Stromal cell of bone marrow (primary cell): ENCODE measurements at regions not wholly inside any gene's neighbourhood (a gene's known extent, or its start where the extent isn't known, plus 50 kb on each side); places are given as distances from the start of the nearest gene placed in this dataset.
"Not testable (repeated sequence)": the region's sequence is repeated elsewhere in the genome, so short reads cannot be mapped to it uniquely, and the experiment has no call there.

Experiments
- DNase-seq: peaks from one replicate; pipeline ENCODE4 v3.0.0-alpha.2; 2012; ENCODE audit warnings: low read depth

- DNase-seq: no peak
Measured at GRCh38 chr6:97456070-97456469, 173.1 kb upstream of the MMS22L start.

DNA sequence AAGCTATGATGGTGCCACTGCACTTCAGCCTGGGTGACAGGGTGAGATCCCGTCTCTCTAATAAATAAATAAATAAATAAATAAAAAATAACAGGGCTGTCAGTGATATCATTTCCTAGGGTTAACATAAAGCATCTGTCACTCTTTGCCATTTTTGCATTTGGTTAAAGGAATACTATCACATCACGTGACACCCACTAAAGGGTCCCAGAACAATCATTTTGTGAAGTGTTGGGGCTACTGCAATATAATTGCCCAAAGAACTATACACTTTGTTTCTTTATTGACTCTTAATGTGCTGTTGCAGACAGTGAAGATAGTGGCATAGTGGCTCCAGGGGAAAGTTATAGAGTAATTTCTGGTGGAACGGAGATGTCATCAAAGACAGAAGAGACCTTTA is 176.5 kb upstream of the MMS22L start:
- no peak for DNase-seq

DNA sequence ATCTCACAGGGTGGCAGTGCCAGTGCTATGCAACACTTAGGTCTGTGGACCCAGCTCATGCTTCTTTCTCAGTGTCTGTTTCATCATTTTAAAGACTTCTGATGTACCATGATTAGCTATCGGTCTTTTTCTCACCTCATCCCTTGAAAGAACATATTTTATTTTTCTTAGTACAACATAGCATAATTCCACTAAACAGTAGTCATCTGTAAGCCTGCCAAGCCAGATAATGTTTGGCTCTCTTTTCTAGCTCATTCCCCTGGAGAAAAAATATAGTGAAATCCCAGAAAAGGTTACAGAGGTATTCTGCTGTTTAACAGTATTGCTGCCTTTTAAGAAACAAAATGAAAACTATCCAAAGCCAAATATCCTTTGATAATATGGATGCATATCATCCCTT is 177.0 kb upstream of the MMS22L start:
- no peak for DNase-seq

GRCh38 chr6:97460394-97461080 is 177.5 kb upstream of the MMS22L start:
- no peak for DNase-seq

DNA sequence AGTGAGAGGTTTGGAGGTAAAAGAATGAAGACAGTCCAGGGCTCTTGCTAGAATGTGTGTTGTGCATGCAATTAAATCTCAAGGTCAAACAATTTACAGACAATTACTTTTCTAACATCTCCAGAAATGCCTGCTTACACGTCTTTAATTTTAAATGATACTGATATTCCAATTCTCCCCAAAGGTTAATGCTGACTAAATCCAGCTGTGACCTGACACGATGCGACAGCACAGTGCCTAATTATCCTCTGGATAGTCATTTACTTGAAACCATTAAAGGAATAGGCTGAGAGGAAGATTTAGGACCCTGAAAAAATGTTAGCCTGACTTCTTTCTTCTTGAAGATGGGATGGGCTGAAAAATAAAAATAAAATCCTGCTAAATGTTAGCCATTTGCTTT is 178.2 kb upstream of the MMS22L start:
- DNase-seq: no peak

DNA sequence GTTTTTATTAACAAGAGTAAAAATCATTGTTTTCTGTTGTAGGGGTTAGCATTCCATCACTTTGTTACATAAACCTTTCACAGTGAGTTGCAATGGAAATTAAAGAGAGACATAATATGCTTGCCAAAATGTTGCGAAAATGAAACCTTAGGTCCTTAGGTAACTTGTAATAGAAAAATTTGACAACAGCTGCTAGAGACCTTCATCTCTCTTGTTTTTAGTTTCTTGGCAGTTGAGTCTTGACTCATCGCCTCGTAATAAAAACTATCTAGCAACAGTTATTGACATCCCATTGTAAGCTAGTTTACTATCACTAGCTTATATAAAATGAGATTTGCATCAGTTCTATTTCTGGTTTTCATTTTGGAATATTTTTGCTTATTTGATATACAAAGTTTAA is 179.0 kb upstream of the MMS22L start:
- DNase-seq: no peak

DNA sequence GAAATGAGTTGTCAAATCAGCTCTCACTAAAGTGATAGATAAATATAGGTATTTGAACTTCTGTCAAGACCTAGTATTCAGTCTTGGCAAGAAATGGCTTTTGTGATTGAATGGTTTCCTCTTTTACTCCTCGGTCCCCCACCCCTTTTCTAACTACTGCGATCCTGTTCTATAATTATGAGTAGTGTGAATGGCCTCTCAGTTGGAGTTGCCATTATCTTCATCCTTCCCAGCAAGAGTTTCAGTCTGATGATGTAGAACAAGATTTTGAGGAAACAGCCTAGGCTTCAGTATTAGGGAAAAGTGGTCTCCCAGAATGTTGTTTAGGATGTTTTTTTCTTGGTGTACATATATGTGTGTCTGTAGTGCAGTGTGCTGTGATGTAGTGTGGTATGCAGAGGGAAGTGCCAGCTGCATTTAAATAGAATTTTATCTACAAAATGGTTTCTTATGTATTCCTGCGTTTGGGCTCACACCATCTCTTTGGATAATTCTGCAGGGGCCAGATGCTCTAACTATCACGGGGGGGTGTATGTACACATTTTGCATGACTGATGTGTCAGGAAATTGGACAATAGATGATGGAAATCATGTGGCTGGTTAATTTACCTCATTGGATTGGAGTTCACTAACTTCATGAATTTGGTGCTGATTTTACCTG is 180.1 kb upstream of the MMS22L start:
- no peak for DNase-seq

DNA sequence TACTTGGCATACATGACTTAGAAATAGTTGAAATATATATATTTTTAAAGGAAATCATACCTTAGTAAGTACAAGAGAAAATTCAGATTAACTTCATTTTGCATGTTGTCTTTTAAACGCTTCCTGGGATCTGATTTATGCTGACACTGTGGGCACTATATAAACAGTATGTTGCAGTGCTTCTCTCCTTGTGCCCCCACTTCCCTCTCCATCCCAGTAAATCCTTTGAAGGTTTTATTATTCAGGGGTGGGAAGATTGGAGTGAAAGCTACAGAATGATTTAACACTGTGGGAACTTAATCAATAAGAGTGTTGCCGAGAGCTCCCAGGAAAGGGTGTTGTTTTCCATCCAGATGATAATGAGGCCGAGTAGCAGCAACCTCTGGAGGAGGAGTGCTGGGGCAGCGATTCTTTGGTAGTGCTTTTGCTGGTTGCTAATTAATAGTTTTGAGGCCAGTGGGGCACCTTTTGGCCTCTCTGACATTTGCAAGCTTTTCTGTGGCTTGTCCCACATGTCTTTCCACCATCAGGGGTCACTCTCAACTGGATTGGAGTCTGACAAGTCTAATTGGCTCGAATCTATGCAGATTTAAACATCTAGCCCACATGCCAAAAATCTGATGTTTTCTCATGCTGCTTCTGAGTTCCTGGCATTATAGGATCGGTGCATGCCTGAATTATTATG is 183.0 kb upstream of the MMS22L start:
- DNase-seq: no peak

DNA sequence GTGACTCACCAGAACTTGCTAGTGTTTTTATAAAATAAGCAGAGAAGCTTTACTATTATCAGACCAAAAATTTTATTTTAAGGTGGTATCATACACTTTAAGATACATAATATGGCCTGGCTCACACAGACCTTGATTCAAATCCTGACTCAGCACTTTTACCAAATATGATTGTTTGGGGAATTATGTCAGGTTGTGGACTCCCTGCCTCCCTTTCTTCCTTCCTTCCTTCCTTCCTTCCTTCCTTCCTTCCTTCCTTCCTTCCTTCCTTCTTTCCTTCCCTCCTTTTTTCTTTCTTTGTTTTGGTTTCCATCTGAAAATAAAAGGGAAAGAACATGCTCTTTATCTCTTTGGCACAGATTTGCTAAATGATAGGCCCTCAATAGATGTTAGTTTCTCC is 186.0 kb upstream of the MMS22L start:
- DNase-seq: no peak

GRCh38 chr6:97469451-97469850 is 186.4 kb upstream of the MMS22L start:
- DNase-seq: no peak

DNA sequence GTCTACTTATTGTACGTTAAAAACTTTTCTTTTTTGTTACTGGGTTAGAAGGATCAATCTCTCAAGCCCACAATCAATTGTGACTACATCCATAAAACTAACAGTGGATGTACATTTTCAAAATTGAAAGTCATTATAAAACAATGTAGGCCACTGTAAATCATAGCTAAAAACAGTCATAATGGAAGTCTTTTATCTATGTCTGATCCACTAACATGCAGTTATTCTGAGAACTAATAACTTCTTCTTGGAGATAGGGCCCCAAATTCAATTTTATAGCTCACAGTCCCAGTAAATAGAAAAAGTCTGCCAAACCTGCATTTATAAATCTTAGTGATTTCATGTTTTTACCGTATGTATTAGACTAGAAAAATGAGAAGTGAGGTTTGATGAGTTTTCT is 187.3 kb upstream of the MMS22L start:
- no peak for DNase-seq

GRCh38 chr6:97473979-97474378 is 191.0 kb upstream of the MMS22L start:
- no peak for DNase-seq

DNA sequence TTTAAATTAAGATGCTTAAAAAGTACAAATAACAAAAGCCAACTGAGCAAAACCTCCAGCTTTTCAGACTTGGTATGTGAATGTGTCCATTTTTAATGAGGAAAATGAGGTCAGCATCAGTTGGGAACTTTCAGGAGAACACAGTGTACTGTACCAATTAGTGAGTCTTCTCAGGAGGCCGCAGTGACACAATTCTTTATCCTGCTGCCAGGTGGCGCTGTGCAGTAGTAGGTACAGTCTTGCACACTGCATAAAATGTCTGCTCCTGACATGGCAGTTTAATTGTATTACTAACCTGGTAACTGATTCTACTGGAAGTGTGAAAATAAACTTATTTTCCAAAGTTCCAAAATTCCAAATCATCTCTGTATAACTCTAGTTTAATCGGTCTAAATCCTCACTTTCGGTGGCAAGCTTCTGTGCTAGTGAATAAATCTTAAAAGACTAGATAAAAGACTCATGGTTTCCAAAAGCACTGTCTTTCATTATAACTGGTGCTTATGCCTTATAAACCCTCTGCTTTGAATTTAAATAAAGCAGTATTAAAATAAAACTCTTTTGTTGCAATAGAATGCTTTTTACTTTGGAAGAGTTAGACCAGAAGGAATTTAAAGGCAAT is 214.8 kb upstream of the MMS22L start:
- DNase-seq: peak; percentile 43

DNA sequence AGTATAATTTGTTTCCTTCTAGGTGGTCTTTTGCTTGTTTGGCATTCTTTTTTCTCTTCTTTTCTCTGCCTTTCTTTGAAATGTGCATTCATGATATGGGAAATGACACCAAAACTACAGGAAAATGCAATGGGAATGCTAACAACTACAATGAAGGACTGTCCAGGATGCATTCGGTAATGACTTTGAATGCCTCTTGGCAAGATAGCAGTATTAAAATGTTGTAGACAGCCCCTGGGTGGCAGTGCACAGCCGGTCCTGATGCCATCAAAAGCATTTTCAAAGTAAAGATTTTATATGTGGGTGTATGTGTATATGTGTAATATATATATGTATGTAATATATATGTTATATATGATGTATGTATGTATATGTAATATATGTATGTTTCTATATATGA is 218.8 kb upstream of the MMS22L start:
- no peak for DNase-seq

- DNase-seq: no peak
Measured at GRCh38 chr6:97508646-97509045, 225.6 kb upstream of the MMS22L start.

- DNase-seq: not testable (repeated sequence)
Measured at GRCh38 chr6:97513260-97513659, 230.2 kb upstream of the MMS22L start.

DNA sequence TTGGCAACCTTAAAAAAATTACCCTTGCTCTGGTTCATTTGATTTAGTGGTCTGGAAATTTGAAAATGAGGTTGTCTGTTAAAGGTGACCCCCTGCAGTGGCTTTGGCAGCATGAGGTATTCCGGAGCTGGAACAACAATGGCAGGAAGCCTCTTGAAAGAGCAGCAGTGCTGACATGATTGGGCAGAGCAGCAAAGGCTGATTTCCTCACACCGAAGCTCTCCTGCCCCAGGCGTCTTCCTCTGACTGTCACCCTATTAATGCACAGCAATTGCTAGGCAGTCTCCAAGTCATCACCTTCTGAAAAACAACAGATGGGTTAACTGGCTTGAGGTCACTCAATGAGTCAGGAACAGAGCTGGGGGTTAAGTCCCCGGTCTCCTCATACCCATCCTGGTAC is 241.8 kb upstream of the MMS22L start:
- DNase-seq: no peak

GRCh38 chr6:97535800-97536199 is 252.8 kb upstream of the MMS22L start:
- no peak for DNase-seq

- no peak for DNase-seq
Measured at GRCh38 chr6:97548354-97548753, 265.3 kb upstream of the MMS22L start.

DNA sequence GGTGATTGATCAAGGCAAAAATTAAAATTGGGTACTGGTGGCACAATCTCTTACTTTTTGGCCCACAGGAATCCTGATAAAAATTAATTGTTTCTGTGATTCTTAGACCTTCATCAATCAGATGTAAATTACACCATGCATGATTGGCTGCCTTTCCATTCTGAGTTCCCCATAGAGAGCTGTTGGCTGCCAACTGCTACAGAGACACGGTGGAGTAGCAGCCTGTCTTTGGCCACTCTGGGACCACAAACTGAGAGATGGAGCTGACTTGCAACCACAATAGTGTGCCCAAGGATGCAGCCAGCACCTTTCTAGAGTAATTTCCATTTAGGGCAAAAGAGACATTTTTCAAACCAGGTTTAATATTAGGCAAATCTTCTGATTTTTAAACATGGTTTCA is 274.3 kb upstream of the MMS22L start:
- DNase-seq: no peak

DNA sequence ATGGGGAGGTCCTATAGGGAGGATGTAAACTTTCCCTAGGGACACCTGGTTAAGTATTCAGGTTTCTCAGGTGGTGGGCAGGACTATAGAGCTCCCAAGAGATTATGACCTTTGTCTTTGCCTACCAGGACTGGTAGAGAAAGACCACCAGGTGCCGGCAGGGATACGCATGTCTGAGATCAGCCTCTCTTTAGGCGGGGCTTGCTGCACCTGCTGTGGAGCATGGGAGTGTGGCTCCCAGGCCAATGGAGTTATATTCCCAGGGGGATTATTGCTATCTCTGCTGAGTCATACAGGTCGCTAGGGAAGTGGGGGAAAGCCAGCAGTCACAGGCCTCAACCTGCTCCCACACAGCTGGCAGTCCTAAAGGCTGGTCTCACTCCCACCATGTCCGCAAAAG is 280.5 kb upstream of the MMS22L start:
- no peak for DNase-seq

DNA sequence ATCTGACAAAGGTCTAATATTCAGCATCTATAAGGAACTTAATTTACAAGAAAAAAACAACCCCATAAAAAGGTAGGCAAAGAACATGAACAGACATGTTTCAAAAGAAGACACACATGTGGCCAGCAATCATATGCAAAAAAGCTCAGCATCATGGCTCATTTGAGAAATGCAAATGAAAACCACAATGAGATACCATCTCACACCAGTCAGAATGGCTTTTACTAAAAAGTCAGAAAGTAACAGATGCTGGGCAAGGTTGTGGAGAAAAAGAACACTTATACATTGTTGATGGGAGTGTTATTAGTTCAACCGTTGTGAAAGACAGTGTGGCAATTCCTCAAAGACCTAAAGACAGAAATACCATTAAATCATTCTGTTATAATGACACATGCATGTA is 289.9 kb upstream of the MMS22L start:
- no peak for DNase-seq

- DNase-seq: peak; percentile 9
Measured at GRCh38 chr6:97586344-97586743, 303.3 kb upstream of the MMS22L start.
